GM18498 (cell line): ENCODE measurements at regions not wholly inside any gene's neighbourhood (a gene's known extent, or its start where the extent isn't known, plus 50 kb on each side); places are given as distances from the start of the nearest gene placed in this dataset.

Source experiments
- ATAC-seq: cut with Tn5 transposase; IDR thresholded peaks from one replicate; pipeline ENCODE4 v1.9.1; 2021; ENCODE audit warnings: mild to moderate bottlenecking, moderate library complexity; ENCODE audit not compliant: unreplicated experiment

- ATAC-seq = no peak
Observed at GRCh38 chr16:9446471-9447194, 355.2 kb downstream of the HAPSTR1 start.

DNA sequence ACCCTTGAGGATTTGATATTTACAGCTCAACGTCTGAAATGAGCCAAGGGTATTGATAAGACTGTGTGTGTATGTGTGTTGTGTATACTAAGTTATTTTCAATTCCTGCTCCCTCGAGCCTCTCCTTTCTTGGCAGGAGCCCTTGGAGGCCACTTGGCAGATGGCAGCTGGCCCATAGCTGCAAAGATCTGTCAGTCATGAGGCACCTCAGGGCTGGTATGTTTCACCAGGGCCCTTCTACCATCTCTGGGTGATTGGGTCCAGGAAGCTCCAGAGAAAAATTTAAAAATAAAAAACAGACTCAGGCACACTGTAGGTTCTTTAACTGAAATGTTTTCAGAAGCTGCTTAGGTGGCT lies 355.7 kb downstream of the HAPSTR1 start:
- no peak for ATAC-seq

DNA sequence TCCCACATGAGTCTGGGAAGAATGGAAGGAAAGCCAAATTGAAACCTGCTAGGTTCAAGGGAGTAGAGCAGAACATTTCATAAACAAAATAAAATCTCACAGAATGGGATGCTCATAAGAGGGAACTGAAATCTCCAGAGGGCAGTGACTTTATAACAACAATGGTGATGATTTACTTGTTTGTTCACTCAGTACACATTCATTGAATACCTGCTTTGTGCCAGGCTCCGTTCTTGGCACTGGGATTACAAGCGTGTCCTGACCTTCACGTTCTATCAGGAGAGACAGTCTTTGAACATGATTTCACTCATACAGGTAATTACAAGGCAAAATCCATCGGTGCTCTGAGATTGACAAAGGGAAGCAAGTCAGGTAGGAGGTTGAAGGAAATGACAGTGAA lies 356.3 kb downstream of the HAPSTR1 start:
- ATAC-seq = no peak

- ATAC-seq = no peak
Observed at GRCh38 chr16:9449597-9449996, 358.2 kb downstream of the HAPSTR1 start.

DNA sequence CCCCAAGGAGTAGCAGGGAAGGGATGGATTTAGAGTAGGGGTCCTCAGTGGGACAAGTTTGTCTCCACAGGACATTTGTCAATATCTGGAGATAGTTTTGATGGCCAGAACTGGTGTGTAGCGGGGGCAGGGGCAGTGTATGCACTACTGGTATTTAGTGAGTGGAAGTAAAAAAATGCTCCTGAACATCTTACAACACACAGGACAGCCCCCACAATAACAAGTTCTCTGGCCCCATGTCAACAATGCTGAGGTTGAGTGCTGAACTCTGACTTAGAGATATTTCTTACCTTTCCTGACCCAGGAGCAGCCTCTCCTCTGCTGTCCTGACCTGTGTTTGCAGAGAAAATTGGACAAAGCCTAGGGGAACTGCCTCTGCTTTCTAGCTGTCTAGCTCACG lies 365.8 kb downstream of the HAPSTR1 start:
- ATAC-seq = no peak

- no peak for ATAC-seq
Observed at GRCh38 chr16:9458816-9459215, 367.4 kb downstream of the HAPSTR1 start.

DNA sequence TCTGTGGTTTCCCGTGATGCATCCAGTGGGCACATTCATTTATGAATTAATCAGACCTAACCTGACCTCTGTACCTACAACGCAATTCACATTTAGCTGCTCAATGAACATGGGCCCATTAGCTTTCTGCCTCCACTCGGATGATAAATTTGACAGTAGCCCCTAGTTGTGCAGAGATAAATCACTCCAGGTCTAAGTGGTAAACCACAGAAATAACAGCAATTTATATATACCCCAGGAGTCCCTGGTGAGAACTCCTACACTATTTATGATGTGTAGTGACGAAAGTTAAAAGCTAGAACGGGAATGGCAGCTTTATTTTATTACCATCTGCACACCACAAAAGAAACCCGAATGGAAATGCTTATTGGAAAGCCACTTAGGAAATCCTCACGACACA lies 371.5 kb downstream of the HAPSTR1 start:
- ATAC-seq = no peak

DNA sequence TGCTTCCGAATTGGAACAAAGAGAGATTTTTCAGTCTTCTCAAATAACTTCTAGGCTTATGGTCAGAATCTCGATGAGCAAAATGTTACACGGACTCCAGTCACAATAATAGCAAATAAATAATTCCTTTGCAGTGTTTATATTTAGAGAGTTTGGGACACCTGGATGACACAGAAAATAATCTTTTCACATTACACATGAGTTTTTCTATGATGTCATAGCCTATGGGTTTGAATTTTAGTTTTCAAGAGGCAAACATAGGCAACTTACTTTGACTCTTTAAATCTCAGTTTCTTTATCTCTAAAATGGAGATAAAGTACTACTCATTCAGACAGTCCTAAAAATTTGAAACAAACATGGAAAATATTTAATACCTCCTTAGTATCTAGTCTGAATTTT lies 372.0 kb downstream of the HAPSTR1 start:
- no peak for ATAC-seq

GRCh38 chr16:9465161-9465560 lies 373.7 kb downstream of the HAPSTR1 start:
- no peak for ATAC-seq

- ATAC-seq = no peak
Observed at GRCh38 chr16:9469512-9469911, 378.1 kb downstream of the HAPSTR1 start.

DNA sequence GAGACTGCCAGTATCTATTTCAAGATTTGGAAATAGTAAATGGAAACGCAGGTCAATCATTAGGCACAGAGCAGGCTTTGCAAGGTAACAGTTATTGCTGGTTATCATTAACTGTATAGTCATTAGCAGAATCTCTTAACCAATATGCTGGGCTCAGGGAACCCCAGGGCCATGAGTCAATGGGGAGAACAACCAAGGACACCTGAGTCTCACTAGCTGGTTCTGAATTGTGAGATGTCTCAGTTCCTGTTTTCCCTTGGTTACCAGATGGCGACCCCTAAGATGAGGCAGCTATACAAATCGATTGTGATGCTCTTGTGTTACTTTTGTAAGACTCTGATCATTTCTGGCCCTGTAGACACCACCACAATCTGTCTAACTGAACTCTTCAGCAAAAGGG lies 385.3 kb downstream of the HAPSTR1 start:
- no peak for ATAC-seq

DNA sequence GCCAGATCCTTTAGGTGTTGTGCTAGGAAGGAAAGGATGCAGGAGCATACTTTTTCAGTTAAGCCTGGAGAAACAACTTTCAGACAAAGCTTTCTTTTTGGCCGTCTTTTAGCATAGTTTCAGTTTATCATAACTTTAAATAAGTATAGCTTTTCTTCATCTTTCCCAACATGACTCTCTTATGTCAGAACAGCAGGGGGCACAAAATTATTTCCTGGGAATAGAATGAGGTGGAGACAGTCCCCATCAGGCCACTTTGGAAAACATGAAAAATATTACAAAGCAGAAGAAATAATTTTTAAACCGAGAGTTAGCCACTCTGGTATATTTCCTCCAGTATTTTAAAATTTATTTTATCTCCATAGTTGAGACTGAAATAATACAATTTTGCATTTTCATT lies 387.6 kb downstream of the HAPSTR1 start:
- ATAC-seq = no peak

- no peak for ATAC-seq
Observed at GRCh38 chr16:9480503-9480902, 389.1 kb downstream of the HAPSTR1 start.

DNA sequence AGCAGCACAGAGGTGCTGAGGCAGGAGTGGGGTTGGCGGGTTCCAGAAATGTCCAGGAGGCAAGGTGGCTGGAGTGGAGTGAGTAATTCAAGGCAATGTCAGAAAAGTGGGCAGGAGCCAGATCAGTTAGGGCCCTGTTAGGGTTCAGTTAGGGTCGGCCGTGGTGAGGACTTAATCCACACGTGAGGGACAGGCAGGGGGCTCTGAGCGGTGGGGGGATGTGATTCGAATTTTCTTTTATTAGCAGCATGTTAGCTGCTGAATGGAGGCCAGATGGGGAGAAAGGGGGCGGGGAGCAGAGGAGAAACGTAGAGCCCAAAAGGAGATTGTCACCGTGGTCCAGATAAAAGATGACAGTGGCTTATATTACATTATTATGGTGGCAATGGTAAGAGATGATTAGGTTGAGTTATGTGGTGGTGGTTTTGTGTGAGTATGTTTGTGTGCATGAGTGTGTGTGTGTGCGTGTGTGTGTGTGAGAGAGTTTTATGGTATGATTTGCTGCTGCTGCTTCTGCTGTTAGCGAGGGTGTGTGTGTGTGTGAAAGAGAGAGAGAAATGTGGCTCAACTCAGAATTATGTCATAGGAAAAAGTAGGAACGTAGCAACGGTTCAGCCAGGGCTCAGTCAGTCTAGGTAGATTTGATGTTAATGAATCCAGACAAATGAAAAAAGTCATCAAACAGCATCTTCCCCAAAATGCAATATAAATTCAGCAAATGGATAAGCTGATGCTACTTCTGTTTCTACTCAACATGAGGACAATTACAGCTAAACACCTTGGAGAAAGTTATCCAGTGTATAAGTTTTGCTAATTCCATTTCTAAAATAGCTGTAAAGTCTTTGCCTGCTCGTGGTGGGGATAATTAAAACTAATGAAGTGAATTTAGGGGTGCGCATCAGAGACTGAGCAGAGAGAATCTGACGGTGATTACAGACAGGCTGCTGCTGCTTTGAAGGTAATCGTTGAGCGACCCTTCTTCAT lies 390.6 kb downstream of the HAPSTR1 start:
- no peak for ATAC-seq

DNA sequence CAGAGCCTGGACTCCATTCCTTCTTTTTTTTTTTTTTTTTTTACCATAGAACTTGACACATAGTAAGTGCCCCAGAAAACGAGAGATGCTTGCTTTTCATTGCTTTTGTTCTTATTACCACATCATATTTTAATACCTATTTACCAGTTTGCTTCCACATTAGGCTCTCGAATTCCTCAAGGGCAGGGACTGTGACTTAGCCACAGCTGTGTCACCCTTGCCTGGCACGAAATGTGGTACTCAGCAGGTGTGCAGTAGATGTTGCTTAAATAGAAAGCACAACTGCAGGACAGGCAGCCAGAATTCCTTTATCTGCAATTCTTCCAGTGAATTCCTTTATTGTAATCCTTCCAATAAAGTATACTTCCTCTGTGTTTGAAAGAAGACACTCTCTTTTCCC lies 393.0 kb downstream of the HAPSTR1 start:
- ATAC-seq = no peak

DNA sequence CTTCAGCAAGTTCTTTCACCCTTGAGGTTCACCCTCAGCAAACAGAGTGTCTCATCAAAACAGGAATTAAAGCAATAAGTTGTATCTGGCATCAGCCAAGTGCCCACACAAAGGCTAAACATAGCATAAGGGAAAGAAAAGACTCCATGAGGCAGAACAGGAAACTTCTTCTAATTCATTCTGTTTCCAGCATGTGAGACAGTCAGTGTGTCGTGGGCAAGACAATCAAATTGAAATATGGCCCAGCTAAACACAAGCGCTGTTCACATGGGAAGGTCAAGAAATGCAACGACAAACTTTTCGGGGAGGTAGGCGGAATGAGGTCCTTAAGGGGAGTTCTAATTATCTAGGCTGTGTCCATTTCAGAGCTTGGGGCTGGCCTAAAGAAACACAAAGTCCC lies 393.4 kb downstream of the HAPSTR1 start:
- no peak for ATAC-seq

DNA sequence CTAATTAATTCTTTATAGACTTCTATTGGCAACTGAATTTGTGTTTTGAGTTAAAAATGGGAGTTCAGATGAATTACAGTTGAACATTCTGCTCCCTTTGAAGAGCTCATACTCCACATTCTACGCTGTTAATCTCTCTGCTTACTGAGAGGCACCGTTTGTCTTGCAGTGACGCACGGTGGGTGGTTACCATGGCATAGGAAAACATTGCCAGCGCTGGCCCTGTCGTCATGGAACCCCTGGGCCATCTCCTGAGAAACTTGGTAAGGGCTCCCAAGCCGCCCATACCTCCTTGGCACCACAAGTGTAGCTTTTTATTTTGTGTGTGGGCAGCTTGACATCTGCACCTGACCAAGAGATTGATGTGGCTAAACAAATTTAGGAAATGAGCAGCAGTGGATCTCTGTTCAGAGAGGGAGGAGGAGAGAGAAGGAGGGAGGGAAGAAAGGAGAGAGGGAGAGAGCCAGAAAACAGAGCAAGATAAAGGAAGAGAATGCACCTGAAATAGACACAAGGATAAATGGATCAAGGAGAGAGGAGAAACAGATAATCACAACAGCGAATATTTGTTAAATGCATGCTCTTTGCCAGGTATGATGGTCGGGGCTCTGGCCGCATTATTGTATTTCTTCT lies 398.5 kb downstream of the HAPSTR1 start:
- ATAC-seq = no peak

DNA sequence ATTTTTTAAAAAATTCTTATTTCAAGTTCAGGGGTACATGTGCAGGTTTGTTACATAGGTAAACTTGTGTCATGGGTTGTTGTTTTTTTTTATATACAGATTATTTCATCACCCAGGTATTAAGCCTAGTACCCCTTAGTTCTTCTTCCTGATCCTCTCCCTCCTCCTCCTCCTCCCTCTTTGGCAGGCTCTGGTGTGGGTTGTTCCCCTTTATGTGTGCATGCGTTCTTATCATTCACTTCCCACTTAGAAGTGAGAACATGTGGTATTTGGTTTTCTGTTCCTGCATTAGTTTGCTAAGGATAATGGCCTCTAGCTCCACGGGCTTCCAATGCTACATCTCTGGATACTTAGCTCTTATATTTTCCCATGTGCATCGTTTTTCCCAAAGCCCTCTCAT lies 404.4 kb downstream of the HAPSTR1 start:
- ATAC-seq = no peak

DNA sequence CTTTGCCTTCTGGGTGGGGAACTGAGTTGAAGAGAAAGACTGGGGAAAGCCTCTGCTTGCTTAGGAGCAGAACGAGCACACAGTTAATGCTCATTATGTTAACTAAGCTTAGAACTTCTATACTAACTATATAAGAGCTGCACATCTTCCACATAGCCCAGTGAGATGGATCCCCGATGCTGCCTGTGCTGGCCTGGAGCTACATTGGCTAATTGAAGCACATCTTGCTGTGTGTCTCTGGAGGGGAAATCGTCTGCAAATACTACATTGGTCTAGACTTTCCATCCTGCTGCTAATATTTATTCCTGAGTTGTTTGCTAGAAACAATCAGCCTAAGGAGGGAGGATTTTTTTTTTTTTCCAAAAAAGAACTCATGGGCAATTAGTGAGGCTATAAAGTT lies 406.3 kb downstream of the HAPSTR1 start:
- ATAC-seq = no peak

DNA sequence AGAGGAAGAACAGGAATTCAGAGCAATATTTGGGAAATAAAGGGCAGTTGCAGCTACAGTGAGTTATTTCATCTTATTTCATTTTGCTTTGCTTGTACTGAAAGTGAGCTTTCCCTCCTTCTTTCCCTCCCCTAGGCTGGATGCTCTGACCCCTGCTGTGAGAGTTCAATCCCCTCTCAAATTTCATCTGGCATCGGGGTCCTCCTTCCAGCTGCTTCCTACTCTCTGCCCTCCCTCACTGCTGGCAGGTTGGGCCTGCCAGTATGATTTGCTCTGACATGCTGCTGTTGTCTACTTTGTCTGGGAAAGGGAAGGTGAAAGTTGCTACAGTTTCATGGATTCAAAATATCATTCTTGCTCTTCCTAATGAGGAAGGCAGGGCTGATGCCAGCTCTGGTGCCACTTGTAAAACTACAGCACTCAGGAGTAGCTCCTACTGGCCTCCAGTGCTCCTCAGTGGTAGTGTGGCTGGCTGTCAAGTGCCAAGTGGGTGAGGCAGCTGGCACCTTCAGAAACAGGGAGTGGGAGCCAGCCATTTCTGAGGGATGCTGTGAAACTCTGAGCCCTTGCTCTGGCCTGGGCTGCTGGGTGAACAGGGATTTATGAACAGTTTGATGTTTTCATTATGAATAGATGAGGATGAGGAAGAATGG lies 408.6 kb downstream of the HAPSTR1 start:
- no peak for ATAC-seq

DNA sequence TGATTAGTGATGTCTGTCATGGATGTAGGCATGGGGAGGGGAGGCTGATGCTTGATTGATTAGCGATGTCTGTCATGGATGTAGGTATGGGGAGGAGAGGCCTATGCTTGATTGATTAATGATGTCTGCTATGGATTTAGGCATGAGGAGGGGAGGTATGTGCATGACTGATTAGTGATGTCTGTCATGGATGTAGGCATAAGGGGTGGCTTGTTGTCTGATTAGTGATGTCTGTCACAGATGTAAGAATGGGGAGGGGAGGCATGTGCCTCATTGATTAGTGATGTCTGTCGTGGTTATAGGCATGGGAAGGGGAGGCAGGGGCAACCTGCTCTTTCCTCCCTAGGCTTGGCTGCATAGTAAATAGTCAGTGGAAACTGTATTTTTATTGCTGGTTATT lies 409.4 kb downstream of the HAPSTR1 start:
- ATAC-seq = no peak
